Left hindlimb (tissue), 1 donor: ENCODE measurements at regions not wholly inside any gene's neighbourhood (a gene's known extent, or its start where the extent isn't known, plus 50 kb on each side); places are given as distances from the start of the nearest gene placed in this dataset.
"Not testable (repeated sequence)": the region's sequence is repeated elsewhere in the genome, so short reads cannot be mapped to it uniquely, and the experiment has no call there.

Experiments used
- DNase-seq: peaks from one replicate; pipeline ENCODE4 v3.0.0-alpha.2; 2018

DNA sequence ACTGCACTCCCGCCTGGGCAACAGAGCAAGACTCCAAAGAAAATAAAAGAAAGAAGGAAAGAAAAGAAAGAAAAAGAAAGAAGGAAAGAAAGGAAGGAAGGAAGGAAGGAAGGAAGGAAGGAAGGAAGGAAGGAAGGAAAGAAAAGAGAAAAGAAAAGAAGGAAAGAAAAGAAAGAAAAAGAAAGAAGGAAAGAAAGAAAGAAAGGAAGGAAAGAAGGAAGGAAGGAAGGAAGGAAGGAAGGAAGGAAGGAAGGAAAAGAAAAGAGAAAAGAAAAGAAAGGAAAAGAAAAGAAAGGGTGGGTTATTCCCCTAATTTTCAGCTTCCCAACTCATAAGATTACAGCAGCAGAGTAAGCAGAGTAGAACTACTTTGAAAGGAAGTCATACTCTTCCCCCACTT is 64.4 kb downstream of the TMEM200C start:
- not testable (repeated sequence) for DNase-seq

DNA sequence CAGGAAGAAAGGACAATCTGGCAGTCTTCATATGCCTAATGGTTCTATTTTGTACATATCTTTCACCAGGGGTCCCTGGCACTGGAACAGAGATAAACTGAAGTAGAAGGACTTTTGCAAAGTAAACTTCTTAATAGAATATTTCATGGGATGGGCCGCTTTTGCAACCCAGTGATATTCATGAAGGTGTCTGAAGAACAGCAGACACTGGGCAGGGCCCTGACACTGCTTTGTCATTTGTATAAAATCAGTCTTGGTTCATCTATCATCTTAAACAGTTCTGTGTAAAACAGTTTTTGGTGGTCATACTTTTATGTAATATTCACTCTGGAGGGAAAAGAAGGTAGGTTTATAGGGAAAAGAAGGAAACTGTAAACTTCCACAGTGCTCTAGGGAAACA is 66.4 kb downstream of the TMEM200C start:
- DNase-seq = no peak

DNA sequence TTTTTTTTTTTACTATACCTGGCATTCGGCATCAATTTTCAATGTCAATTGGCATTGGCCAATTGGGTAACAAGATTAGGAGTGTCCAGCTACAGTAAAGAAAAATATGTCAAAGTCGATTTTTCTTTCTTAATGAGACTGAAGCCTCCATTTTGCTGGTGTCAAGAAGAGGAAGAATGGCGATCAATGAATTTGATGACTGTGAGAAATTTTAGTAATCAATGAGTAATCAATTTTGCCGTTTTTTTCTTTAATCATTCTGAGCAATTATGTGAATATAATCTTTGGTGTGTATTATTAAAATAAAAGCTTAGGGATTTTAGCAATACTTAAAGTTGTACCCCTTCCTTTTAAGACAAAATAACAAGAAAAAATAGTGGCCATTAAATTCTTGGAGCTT is 69.7 kb downstream of the TMEM200C start:
- DNase-seq = no peak

DNA sequence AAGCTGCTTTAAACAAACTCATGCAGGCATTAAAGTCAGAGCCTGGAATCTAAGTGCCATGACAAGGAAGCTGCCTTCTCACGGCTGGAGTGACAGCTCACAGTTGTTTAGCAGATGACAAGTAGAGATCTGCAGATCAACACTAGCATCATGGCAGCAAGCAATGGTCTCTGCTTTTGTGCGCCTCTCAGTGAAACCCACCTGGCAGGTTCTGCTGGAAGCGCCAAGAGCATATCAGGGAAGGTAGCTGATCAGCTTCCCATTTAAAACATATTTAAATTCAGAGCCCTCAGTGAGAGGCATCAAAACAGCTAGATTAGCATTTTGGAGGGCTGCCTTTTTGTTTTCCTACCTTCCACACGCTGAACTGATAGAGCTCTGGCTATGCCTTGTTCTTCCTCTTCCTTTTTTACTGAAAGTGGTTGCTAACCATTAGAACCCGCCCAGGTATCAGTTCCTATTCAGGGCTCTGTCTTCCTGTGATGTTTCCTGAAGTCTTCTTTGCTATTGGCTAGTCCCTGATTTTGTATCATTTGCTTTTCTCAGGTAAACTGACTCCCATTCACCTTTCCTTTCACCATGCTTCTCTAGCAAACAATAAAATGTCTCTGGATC is 70.8 kb downstream of the TMEM200C start:
- DNase-seq = no peak

DNA sequence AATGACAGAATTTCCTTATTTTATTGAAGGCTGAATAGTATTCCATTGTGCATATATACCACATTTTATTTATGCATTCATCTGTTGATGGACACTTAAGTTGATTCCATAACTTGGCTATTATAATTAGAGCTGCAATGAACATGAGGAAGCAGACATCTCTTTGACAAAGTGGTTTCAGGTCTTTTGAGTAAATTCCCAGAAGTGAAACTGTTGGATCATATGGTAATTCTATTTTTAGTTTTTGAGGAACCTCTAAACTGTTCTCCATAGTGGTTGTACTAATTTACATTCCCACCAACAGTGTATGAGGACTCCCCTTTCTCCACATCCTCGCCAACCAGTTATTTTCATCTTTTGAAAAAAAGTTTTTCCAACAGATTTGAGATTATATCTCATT is 77.5 kb downstream of the TMEM200C start:
- DNase-seq = no peak

DNA sequence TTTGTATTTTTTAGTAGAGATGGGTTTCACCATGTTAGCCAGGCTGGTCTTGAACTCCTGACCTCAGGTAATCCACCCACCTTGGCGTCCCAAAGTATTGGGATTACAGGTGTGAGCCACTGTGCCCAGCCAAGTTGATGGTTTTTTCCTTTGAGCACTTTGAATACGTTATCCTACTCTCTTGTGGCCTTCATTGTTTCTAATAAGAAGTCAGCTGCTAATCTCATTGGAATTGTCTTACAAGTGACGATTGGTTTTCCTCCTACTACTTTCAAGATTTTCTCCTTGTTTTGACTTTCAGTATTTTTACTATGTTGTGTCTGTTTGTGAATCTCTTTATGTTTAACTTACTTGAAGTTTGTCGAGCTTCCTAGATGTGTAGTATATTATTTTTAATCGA is 88.5 kb downstream of the TMEM200C start:
- no peak for DNase-seq

DNA sequence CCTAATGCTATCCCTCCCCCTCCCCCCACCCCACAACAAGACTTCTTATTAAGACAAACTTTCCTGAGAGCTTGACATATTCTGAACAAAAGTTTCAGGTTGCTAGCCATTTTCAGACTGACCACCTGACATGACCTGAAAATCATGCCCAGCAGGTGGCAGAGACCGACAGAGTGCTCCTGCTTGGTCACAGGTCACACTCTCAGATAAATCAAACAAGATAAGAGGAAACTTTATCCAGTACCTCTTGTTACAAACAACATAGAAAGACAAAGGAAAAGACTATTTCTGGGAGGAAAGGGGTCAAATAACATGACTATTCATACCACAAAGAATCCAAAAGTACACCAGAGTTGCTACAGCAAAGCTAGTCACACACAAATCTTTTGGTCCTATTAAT is 107.4 kb downstream of the TMEM200C start:
- DNase-seq = no peak

DNA sequence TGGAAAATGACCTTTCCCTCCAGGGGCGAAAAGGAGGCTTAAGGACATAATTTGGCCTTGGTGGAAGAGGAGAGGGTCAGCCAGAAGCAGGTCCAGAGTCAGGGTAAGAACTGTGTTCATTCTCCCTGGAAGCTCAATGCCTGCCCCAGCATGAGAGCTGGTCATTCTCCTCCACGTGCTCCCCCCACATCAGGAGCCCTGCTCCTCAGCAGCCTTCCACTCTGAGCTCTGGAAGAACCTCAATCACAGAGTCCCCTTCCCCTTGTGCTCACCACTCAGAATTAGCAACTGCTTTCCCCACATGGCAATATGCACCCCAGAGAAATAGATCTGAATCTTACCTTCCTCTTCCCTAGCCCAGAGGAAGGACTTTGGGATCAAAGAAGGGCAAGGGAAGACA is 115.4 kb downstream of the TMEM200C start:
- DNase-seq = no peak

DNA sequence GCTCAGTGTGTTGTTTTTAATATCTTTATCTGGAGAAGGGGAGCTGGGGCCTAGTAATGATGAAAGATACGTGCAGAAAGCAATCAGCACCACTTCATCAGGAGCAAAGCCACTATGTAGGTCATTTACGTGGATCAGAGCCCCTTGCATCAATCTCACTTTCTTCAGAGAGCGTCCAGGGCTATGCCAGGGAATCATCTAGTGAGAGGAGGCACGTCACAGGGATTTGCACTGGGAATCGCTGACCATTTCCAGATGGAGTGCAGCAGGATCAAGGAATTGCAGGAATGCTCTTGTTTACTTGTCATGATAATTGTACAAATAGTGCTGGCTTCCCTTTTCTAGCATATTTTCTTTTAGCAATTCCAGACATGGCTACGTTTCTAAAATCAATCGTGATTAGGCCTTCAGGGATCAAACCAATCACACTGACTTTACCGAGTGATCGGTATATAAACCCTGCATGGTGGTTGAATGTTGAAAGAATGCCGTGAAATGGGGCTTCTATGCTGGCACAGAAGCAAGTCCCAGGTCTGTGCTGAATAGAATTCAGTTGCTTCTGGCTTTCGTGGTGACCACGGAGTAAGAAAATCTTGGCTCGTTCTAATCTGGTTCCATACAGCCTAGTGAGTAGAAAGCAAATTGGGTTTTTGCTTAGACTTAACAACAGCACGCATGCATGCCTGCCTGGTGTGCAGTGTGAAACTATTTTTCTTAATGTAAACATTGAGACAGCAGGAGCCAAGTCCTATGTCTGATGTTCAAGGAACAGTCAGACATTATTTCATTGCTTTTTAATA is 122.8 kb downstream of the TMEM200C start:
- DNase-seq = no peak

DNA sequence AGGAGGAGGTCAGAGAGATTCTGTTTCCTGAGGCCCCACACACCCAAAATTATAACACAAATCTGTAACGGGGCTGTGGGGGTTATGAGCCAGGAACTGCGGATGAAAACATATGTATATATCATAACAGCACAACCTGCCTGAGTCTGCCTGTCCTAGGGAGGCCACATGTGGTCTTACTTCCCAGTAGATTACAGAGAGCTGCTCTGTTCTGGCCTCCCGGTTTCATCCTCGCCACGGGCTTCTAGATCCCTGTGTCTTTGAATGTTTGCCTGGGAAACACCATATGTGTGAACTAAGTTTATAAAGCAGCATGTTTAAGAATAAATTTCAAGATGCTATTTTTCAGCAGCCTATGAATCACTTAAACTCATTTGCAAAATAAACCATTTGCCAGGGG is 124.0 kb downstream of the TMEM200C start:
- DNase-seq = no peak

DNA sequence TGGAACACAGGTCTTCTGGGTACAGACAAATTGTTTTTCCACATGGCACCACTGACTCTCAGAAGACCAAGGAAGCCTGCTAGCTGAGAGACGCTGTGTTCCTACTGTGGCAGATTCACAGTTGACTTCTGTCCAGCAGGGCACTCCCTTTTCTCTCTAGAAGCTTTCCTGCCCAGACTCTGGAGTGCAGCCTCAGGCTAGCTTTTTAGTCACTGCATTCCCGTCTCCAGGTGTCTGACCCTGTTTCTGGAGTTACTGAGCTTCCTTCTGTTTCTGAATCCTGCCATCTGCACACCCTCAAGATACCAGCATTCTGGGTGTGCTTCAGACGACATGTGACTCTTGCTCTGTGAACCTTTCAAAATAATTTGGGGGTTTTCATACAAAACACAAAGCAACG is 125.1 kb downstream of the TMEM200C start:
- no peak for DNase-seq

DNA sequence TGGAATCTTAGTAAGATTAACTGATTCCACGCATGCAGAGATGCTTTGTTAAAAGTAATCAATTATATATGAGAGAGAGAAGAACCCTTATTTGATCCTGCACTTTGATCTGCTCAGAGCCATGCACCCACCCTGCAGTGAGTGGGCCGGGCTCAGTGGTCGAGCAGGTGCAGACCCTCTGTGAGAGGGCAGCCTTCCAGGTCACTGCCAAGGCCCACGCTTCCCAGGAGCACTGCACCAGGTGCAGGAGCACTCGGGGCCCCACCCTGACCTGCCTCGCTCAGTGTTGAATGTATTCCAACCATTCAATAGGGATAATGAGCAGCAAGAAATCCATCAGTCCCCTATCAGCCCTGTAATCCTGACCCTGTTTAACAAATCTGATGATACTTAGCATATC is 126.9 kb downstream of the TMEM200C start:
- no peak for DNase-seq

DNA sequence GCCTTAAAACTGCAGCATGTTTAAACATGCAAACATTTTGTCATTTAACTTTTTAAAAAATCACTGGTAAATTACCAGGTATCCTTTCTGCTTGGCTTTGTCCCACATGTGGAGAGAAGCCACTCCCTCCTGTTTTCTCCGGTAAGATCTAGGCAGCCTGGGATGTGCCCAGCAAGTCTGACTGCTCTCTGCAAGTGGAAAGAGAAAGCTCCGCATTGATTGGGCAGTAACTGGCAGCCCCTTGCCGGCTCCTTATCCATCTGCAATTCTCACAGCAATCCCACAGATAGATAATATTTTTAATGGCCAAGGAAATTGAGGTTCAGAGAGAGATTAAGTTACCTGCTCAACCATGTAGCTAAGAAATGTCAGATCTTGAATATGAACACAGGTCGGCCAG is 136.1 kb downstream of the TMEM200C start:
- no peak for DNase-seq

DNA sequence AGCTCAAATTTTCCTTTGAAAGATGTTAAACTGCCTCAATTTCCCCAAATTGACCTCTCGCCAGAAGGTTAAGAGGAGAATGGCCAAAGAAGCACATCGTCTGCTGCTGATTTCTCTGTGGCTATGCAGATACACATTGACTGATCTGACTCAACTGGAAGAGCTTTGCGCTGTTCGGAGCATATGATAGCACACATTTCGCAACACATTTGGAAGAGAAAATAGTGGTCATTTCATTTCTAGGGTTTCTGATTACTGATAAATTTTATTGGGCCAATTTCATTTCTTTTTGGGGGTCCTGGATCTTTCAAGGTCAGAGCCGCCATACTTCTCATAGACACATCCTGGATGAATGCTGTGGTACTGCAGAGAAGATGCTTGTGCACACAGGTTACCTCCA is 138.5 kb downstream of the TMEM200C start:
- no peak for DNase-seq

DNA sequence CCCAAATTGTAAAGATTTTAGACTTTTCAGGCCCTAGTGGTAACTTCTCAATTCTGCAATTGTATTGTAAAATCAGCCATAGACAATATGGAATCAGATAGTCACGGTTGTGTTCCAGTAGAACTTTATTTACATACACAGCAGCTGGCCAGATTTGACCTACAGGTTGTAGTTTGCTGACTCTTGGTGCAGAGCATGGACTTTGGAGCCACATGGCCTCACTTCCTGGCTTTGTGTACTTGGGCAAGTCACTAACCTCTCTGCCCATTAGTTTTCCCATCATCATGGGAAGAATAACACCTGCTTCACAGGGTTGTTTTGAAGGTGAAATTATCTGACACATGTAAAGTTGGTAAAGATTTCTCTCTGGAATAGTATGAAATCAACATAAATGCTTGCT is 147.6 kb downstream of the TMEM200C start:
- DNase-seq = no peak

DNA sequence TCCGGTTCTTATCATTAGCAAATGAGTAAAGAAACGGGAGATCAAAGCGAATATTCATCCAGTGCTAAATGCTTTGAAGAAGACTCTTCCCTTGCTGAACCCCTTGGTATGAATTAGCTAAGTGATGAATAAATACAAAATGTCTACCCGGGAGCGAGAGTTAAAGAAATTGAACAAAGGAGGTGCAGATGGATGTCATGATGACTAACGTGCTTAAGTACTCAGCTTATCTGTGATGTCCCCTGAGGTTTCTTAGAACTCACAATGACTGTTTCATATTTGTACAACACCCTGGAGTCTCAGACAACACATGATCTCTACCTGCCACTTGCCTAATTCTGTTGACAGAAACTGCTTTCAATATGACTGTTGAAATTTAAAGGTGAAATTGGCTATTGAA is 148.5 kb downstream of the TMEM200C start:
- no peak for DNase-seq

DNA sequence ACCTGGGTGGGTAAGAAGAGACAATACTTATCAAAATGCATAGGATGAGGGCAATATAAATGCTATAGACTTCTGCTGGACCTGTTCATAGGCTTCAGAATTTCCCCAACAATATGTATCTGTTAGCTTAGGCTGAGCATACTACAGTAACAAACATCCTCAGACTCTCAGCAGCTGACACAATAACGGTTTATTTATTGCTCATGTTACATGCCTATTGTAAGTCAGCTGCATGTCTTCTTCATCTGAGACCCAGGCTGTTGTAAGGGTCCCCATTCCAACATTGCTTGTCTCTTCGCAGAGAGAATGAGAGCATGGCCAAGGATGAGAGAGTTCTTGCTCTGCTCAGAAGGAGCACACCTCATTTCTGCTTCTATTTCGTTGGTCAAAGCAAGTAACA is 150.7 kb downstream of the TMEM200C start:
- DNase-seq = no peak

DNA sequence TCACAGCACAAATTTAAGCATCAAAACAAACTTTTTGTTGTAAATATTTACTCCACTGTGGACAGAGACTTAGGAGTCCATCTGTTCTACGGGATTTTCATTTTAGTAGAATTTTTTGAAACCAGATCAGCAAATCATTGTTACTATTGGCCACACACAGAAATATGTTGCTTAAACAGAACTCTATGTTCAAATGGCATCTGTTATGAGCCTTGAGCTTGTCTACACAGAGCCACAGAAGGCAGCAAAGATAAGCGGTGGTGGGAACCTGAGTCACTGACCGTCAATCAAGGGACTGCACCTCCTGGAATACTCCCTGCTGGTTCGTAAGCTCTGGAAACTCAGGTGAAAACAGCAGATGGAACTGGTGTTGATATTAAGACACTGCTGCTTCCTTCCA is 156.8 kb downstream of the TMEM200C start:
- DNase-seq = no peak

DNA sequence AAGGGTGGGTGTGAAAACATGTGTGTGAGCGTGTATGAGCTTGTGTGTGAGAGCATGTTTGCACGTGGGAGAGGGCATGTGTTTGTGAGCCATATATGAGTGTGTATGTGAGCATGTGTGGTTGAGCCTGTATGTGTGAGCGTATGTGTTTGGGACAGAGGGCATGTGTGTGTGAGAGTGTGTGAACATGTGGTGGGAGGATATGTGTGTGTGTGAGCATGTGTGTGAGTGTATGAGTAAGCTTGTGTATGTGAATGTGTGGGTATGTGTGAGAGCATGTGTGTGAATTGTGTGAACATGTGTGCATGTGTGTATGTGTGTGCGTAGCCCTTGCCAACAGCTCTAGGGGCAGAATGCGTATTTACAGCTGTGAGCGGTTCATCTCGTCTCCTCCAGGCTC is 163.0 kb downstream of the TMEM200C start:
- no peak for DNase-seq

DNA sequence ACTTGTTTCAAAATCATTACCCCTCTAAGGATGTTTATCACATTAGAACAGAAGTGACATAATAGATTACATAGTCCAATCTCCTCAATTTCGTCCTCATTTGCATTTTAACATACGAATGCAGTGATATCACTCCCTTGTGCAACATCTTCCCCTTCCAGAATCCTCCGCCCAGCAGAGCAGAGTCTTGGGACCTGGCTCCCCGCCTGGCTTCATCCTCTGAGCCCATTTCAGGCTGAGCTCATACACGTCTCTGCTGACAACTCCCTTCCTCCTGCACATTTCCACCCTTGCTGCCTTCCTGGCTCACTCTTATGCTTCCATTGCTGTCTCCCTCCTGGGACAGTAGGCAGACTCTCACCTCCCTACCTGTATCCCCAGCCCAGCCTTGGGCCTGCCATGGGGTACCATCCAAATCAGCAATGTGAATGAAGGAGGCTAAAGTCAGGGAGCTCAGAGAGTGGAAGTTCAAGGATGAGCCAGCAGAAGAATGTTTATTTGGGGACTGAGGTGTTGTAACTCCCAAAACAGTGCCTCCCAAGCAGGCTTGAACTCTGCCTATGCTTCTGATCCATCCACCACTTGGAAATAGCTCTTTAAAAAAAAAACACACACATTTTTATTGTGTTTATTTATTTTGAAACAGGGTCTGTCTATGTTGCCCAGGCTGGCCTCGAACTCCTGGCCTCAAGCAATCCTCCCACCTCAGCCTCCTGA is 165.2 kb downstream of the TMEM200C start:
- no peak for DNase-seq

DNA sequence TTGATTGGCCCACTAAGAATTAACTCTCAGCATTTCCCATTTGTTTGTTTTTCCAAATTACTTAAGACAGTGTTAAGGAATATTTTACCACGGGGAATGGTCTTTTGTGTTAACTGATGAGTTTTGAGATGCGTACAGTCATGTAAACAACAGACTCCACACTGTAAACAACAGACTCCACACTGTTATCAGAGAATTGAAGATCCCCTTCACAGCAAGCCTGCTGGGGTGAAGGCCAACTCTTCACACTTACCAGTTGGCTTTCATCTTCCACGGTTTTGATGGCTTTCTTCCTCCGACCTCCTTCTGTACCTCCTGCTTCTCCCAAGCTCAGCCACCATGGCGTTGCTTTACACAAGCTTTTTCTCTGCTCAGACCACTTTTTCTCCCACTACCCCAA is 166.8 kb downstream of the TMEM200C start:
- no peak for DNase-seq

DNA sequence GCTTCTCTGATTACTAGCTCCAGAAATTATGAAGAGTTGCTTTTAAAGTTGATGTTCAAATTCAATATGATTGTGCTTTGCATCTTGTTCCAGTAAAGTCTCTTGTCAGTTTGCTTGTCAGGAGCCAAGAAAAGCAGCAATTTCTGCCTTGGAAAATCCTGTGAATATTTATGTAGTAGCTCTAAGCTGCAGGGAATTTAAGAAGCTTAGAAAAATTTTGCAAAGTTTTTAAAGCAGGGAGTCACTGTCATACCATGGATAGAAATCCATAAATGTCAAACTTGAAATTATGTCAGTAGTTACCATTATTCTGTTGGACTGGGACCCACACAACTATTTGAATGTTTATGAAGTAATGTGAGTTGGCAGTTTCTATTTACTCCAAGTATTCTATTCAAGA is 169.3 kb downstream of the TMEM200C start:
- DNase-seq = no peak

DNA sequence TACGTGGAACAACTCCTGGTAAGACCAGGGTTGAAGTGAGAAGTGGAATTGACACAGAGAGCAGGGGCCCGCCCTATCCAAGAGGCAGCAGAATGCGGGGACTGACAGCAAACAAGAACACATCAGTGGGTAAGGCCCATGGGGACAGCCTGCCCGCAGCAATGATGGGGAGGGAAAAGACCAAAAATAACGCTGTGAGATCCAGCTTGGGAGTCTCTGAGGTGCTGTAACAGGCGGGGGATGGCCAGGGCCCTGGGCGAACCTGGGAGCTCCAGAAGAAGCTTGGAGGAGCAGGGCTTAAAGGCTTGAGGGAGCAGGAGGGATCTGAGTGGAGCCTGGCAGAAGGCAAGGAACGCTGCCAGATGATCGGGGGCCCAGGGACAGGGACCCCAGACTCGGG is 173.4 kb downstream of the TMEM200C start:
- DNase-seq = no peak

DNA sequence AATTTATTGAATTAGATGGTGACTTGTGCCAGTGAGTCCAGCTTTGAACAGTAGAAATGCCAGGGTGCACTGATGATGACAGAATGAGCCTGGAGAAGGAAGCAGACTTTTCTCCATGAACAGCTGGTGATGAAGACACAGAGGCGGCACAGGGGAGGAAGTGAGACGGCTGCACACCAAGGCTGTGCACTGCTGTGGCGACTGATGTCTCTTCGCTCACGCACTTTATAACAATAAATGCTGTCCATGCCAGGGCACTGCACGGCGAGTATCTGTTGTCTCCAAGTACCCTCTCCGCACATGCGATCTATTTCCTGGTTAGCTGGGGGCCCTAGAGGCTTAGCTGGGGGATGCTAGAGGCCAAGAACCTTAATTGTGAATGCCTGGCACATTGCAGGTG is 175.2 kb downstream of the TMEM200C start:
- no peak for DNase-seq
